ENCODE measurements at regions not wholly inside any gene's neighbourhood (a gene's known extent, or its start where the extent isn't known, plus 50 kb on each side); places are given as distances from the start of the nearest gene placed in this dataset.

DNA sequence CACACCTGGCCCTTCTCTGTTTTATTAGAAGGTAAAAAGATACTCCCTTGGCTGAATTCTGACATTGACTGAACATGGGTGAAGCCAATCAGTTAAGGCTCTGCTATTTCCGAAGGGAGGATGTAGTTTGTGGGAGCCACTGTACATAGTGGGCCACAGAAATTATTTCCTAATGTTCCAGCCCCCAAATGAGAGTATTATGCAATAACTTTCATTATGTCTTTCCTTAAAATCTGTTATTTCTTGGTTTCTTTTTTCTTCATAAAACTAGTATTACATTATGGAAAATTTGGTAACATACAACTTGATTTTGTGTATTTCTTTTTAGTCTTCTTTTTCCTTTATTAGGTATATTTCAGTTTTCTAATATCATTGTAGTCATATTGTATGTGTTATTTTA, 51.9 kb upstream of the EP300 start:
- H3K4me3 ChIP-seq, result no peak overlapping the region
- no peaks in the 10 kb centered on the region for H3K9me3 ChIP-seq
- no peaks in the 10 kb centered on the region for H3K4me1 ChIP-seq
- no peak overlapping the region for H3K27ac ChIP-seq
- DNase-seq (ENCODE audit: low spot score), result no peak
- TF ChIP-seq CTCF (IDR thresholded peaks at IDR 0.05), result no peak
- no peaks in the 10 kb centered on the region for H3K27me3 ChIP-seq
- no peaks in the 10 kb centered on the region for H3K36me3 ChIP-seq

- Histone ChIP-seq H3K27ac (no peak overlapping the region), H3K27me3 (no peaks in the 10 kb centered on the region), H3K4me1 (no peaks in the 10 kb centered on the region), H3K36me3 (no peaks in the 10 kb centered on the region), H3K4me3 (no peak overlapping the region), H3K9me3 (no peaks in the 10 kb centered on the region)
- no peak for TF ChIP-seq CTCF (IDR thresholded peaks at IDR 0.05)
- no peak for DNase-seq (ENCODE audit: low spot score)
Measured at GRCh38 chr22:41041532-41041931, 50.9 kb upstream of the EP300 start.
